Mesothelial cell of epicardium (in vitro differentiated cells): ENCODE measurements at regions not wholly inside any gene's neighbourhood (a gene's known extent, or its start where the extent isn't known, plus 50 kb on each side); places are given as distances from the start of the nearest gene placed in this dataset.
A peak's percentile ranks its signal among the peaks of the same experiment; 100 is the strongest.

Experiments used
- DNase-seq, 2 experiments: peaks; one replicate each; pipeline ENCODE4 v3.0.0; 2021; ENCODE audit warnings: low spot score in 2 of 2; ENCODE audit not compliant: unreplicated experiment in 2 of 2
- H3K27ac Mint-ChIP-seq: 2 replicates; pipeline ENCODE4 v1.8.0; 2021; ENCODE audit warnings: mixed read lengths
- H3K27me3 Mint-ChIP-seq: 2 replicates; pipeline ENCODE4 v1.8.0; 2021; ENCODE audit warnings: low read depth, mixed read lengths
- H3K36me3 Mint-ChIP-seq: 2 replicates; pipeline ENCODE4 v1.8.0; 2021; ENCODE audit warnings: mixed read lengths
- H3K4me1 Mint-ChIP-seq: 2 replicates; pipeline ENCODE4 v1.8.0; 2021; ENCODE audit warnings: mixed read lengths
- H3K4me3 Mint-ChIP-seq: 2 replicates; pipeline ENCODE4 v1.8.0; 2021; ENCODE audit warnings: mild to moderate bottlenecking, moderate library complexity, mixed read lengths
- H3K9me3 Mint-ChIP-seq: 2 replicates; pipeline ENCODE4 v1.8.0; 2021; ENCODE audit warnings: mixed read lengths
- TF ChIP-seq, protein P1 (sequence below): fragments of 200-600 bp; sonication (generic); IDR thresholded peaks from one replicate; pipeline ENCODE4 v1.5.0; 2021; ENCODE audit warnings: antibody characterized with exemption; ENCODE audit not compliant: unreplicated experiment

DNA sequence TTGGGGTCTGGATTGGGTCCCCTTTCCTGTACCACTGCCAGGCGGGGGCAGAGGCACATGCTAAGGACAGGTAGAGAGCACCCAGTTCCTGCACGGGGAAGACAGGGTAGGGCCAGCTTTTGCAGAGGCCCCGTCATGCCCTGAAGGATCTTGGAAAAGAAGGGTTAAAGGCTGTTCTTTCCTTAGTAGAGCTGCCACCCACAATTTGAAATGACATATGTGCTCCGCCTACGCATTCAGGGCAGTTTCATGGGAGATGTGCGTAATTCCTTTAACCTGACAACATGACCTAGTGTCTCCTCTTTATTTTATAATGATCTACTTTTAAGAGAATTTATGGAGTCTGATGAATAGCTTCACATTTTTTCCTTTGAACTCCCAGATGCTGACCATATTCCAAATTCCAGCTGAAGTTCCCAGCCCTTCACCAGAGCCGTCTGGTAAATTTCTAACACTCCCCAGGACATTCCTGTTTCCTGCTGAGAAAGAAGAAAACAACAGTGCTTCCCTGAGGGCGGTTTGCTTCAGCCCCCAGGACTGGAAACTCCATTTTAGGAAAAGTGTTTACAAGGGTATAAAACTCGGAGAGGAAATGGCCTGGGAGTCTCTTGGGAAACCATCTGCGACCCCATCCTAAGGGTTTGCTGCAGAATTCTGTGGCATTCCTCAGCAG lies 58.9 kb upstream of the PLEKHG3 start:
- H3K4me3 Mint-ChIP-seq = no peak overlapping the region
- H3K27me3 Mint-ChIP-seq = no peaks in the 10 kb centered on the region
- H3K36me3 Mint-ChIP-seq = peaks cover 2% of the 10 kb centered on the region
- peak in 1 of 2 experiments; percentile 63 for DNase-seq
- H3K4me1 Mint-ChIP-seq = peaks cover 55% of the 10 kb centered on the region
- TF ChIP-seq, protein P1, sequence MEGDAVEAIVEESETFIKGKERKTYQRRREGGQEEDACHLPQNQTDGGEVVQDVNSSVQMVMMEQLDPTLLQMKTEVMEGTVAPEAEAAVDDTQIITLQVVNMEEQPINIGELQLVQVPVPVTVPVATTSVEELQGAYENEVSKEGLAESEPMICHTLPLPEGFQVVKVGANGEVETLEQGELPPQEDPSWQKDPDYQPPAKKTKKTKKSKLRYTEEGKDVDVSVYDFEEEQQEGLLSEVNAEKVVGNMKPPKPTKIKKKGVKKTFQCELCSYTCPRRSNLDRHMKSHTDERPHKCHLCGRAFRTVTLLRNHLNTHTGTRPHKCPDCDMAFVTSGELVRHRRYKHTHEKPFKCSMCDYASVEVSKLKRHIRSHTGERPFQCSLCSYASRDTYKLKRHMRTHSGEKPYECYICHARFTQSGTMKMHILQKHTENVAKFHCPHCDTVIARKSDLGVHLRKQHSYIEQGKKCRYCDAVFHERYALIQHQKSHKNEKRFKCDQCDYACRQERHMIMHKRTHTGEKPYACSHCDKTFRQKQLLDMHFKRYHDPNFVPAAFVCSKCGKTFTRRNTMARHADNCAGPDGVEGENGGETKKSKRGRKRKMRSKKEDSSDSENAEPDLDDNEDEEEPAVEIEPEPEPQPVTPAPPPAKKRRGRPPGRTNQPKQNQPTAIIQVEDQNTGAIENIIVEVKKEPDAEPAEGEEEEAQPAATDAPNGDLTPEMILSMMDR = no peak
- H3K9me3 Mint-ChIP-seq = peaks cover 10% of the 10 kb centered on the region
- peak overlapping the region; percentile 99 for H3K27ac Mint-ChIP-seq

DNA sequence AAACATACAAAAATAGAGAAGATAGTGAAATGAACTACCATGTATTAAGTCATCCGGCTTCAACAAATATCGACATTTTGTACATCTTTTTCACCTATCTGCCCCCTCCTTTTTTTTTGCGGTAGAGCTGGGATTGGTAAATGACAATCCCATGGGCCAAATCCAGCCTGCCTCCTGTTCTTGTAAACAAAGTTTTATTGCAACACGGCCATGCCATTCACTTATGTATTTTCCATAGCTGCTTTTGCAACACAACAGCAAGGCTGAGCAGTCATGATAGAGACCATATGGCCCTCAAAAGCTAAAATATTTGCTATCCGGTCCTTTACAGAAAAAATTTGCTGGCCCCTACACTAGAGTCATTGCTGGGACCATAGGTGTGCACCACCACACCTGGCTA lies 58.1 kb upstream of the PLEKHG3 start:
- Mint-ChIP-seq H3K27ac (peak overlapping the region; percentile 99), H3K4me3 (no peak overlapping the region), H3K27me3 (no peaks in the 10 kb centered on the region), H3K9me3 (peaks cover 10% of the 10 kb centered on the region), H3K4me1 (peaks cover 50% of the 10 kb centered on the region), H3K36me3 (peaks cover 2% of the 10 kb centered on the region)
- TF ChIP-seq, protein P1 = no peak
- DNase-seq = no peak

DNA sequence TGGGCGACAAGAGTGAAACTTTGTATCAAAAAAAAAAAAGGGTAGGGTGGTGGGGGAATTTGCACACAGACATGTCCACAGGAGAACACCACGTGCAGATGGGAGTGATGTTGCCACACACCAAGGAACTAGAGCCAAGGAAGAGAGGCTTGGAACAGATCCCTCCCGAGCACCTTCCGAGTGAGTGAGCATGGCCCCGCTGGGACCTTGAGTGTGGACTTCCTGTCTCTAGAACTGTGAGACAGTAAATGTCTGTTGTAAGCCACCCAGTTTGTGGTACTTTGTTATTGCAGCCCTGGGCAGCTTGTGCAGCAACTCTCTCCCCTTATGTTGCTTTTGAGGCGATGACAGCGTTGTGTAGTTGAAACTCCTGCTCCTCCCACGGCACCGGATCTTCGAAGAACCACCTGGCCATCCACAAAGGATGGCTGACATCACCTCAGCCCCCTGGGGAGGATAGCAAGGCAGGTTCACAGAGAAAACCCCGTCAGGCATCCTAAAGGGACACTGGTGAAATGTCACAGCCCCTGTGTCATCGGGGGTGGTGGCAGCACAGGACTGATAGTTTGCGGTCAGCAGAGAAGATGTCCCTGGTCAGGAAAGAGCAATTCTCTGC lies 54.7 kb upstream of the PLEKHG3 start:
- no peaks in the 10 kb centered on the region for H3K36me3 Mint-ChIP-seq
- peaks cover 32% of the 10 kb centered on the region for H3K4me1 Mint-ChIP-seq
- no peaks in the 10 kb centered on the region for H3K27me3 Mint-ChIP-seq
- TF ChIP-seq, protein P1 = no peak
- H3K27ac Mint-ChIP-seq = no peak overlapping the region
- H3K9me3 Mint-ChIP-seq = peaks cover 3% of the 10 kb centered on the region
- no peak for DNase-seq
- no peak overlapping the region for H3K4me3 Mint-ChIP-seq

DNA sequence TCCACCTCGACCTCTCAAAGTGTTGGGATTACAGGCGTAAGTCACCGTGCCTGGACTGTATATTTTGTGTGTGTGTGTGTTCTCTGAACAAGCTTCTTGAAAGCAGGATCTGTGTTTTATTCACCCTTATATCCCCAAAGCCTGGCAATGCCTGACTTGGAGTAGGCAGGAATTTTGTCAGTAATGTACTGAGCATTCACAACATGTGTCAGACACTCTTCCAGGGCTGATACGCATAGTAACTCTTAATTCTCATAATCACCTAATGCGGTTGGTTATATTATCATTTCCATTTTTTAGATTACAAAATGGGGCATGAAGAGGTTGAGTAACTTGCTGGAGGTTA lies 50.4 kb upstream of the PLEKHG3 start:
- Mint-ChIP-seq H3K36me3 (no peaks in the 10 kb centered on the region), H3K27me3 (no peaks in the 10 kb centered on the region), H3K27ac (peak overlapping the region; percentile 39), H3K4me1 (peaks cover 8% of the 10 kb centered on the region), H3K9me3 (peaks cover 3% of the 10 kb centered on the region), H3K4me3 (no peak overlapping the region)
- DNase-seq = no peak
- TF ChIP-seq, protein P1 = no peak

DNA sequence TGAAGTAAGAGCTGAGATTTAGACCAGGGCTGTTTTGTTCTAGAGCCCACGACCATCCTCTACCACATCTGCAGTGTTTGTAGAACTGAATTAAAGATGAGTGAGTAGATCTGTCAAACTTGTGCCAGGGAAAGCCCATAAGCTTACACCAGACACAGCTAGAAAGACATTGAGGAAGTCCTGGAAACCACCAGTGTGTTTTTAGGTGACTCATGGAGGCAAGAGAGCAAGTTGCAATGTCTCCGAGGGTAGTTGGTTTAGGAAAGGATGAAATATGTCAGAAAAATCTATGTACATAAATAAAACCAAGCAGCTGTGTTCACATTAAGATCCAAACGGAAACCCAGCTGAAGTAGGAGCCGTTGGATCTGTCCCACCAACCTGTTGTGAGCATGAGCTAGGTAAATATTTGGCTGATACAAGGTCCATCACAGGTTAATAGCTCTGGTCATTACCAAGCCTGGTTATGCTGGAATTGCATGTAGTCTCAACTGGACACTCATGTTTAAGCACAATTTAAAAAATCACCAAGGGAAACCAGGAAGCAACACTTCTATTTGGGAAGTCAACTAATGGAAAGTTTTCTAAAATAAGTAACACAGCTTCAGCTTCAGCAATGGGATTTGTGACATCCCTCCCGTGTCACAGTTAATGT lies 49.9 kb upstream of the PLEKHG3 start:
- H3K4me3 Mint-ChIP-seq = no peak overlapping the region
- TF ChIP-seq, protein P1 = no peak
- no peaks in the 10 kb centered on the region for H3K36me3 Mint-ChIP-seq
- peaks cover 3% of the 10 kb centered on the region for H3K9me3 Mint-ChIP-seq
- H3K27me3 Mint-ChIP-seq = no peaks in the 10 kb centered on the region
- H3K27ac Mint-ChIP-seq = peak overlapping the region; percentile 39
- DNase-seq = no peak
- peaks cover 8% of the 10 kb centered on the region for H3K4me1 Mint-ChIP-seq
